ENCODE measurements at regions not wholly inside any gene's neighbourhood (a gene's known extent, or its start where the extent isn't known, plus 50 kb on each side); places are given as distances from the start of the nearest gene placed in this dataset.
A peak's percentile ranks its signal among the peaks of the same experiment; 100 is the strongest.

- no peak for DNase-seq (ENCODE audit: low read depth)
Measured at GRCh38 chr12:46131732-46132469, 136.9 kb downstream of the SLC38A1 start.

GRCh38 chr12:46127656-46128055 is 137.3 kb upstream of the SCAF11 start:
- DNase-seq (ENCODE audit: low read depth) = no peak

GRCh38 chr12:46126050-46126727 is 135.8 kb upstream of the SCAF11 start:
- DNase-seq (ENCODE audit: low read depth) = no peak

GRCh38 chr12:46124848-46125619 is 134.7 kb upstream of the SCAF11 start:
- peak; percentile 67 for DNase-seq (ENCODE audit: low read depth)

GRCh38 chr12:46124132-46124847 is 133.9 kb upstream of the SCAF11 start:
- no peak for DNase-seq (ENCODE audit: low read depth)

- no peak for DNase-seq (ENCODE audit: low read depth)
Measured at GRCh38 chr12:46112364-46112763, 122.0 kb upstream of the SCAF11 start.

DNA sequence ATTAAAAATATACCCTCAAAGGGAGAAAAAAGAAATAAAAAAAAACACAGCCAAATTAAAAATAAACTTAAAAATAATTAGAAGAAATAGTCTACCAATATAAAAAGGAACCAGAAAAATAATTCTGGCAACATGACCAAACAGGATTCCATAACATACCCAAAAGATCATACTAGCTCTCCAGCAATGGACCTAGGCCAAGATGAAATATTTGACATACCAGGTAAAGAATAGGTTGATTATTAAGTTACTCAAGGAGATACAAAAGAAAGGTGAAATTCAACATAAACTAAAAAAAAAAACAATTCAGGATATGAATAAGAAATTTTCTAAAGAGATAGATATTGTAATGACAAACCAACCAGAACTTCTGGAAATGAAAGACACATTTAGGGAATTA is 121.3 kb upstream of the SCAF11 start:
- no peak for DNase-seq (ENCODE audit: low read depth)

GRCh38 chr12:46110928-46111699 is 120.7 kb upstream of the SCAF11 start:
- no peak for DNase-seq (ENCODE audit: low read depth)

- DNase-seq (ENCODE audit: low read depth) = no peak
Measured at GRCh38 chr12:46110223-46110611, 119.8 kb upstream of the SCAF11 start.

- DNase-seq (ENCODE audit: low read depth) = no peak
Measured at GRCh38 chr12:46109343-46110222, 119.2 kb upstream of the SCAF11 start.

- DNase-seq (ENCODE audit: low read depth) = no peak
Measured at GRCh38 chr12:46108721-46109120, 118.3 kb upstream of the SCAF11 start.

DNA sequence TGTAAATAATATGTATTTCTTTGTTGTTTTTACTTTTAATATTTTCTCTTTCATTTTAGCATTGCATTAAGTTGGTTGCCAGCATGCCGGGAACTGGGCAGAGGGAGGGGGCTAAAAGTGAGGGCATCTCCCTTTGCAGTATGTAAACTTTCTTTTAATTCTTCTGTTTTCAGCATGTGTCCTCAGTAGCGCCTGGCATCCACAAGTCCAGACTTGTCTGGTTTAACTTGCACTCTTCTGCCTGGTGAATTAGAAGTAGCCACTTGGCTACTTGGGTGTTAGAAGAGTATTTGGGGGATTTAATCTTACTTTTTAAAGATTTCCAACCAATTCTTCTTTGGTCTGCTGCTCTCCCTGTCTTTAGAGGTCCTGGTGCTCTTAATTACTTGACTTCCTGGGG is 117.2 kb upstream of the SCAF11 start:
- no peak for DNase-seq (ENCODE audit: low read depth)

DNA sequence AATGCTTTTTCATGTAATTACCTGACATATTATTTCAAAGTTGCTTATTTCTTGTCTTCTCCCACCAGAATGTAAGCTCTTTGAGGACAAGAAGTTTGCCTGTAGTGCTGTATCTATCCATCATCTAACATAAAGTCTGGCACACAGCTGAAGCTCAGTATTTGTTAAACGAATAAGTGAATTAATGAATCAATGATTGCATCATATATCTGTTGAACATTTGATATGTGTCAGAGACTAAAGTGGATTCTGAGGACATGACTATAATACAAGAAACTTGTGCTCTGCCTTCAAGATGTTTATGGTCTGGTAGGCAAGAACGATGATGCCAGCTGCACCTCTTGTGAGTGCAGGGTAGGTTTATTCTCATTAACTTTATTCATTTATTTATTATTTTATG is 115.4 kb upstream of the SCAF11 start:
- DNase-seq (ENCODE audit: low read depth) = no peak

- DNase-seq (ENCODE audit: low read depth) = no peak
Measured at GRCh38 chr12:46103559-46104383, 113.4 kb upstream of the SCAF11 start.

- DNase-seq (ENCODE audit: low read depth) = no peak
Measured at GRCh38 chr12:46101485-46101869, 111.1 kb upstream of the SCAF11 start.

DNA sequence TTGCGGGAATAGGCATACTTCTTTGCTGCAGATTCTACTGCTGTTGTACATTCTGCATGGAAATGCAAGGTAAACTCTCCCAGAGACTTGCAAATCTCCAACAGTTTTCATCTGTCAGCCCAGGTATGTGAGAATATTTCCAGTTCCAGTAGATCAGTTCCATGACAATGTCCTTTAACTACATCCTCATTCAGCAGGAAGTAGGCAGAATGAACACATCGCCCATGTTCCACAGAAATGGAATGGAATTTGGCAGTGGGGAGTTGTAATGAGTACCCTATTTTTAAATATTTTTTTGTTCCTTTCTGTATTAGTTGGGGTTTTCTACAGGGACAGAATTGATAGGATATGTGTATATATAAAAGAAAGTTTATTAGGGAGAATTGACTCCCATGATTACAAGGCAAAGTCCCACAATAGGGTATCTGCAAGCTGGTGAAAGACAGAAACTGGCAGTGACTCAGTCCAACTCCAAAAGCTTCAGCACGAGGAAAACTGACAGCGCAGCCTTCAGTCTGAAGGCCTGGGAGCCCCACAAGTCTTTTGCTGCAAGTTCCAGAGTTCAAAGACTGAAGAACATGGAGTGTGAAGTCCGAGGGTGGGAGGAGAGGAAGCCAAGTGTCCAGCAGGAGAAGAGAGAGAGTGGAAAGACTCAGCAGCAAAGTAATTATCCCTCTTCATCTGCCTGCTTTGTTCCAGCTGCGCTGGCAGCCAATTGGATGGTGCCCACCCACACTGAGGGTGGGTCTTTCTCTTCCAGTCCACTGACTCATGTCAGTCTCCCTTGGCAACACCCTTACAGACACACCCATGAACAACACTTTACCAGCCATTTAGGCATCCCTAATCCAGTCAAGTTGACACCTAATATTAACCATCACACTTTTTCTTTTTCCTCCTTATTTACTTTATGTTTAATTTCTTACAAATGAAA is 110.4 kb upstream of the SCAF11 start:
- DNase-seq (ENCODE audit: low read depth) = no peak

- no peak for DNase-seq (ENCODE audit: low read depth)
Measured at GRCh38 chr12:46089414-46090162, 99.2 kb upstream of the SCAF11 start.

Measured in forelimb muscle (tissue), 1 donor.